Endothelial cell of umbilical vein (primary cell): ENCODE measurements at regions not wholly inside any gene's neighbourhood (a gene's known extent, or its start where the extent isn't known, plus 50 kb on each side); places are given as distances from the start of the nearest gene placed in this dataset.

Experiments used
- BruUV-seq: library from RNA; stranded (reverse); fragments of 400-500 nt; replicated peaks from 2 replicates; lab custom pipeline; 2021; lab: Mats Ljungman, UMichigan
- CTCF ChIA-PET: fragments of 300-600, 350-600 bp; sonication (Branson Sonifier 250); formaldehyde crosslinking; loops from one replicate; lab custom pipeline; 2021; ENCODE audit warnings: antibody characterized with exemption, inconsistent platforms; lab: Charles Lee
- POLR2A ChIA-PET: fragments of 300-600, 350-600 bp; sonication (Branson Sonifier 250); formaldehyde crosslinking; loops from one replicate; lab custom pipeline; 2021; ENCODE audit warnings: antibody characterized with exemption, inconsistent platforms; lab: Charles Lee
- DNase-seq: peaks from one replicate; pipeline ENCODE4 v3.0.0-alpha.2; 2011; ENCODE audit warnings: low read depth, low spot score
- FAIRE-seq: peaks from 2 replicates; lab custom pipeline; 2011; peaks lifted over from hg19 to GRCh38; lab: Jason Lieb, UNC
- H2AFZ ChIP-seq: 2 replicates; pipeline ENCODE4 v1.6.0; 2012; ENCODE audit warnings: low read depth, low read length, control low read depth, inconsistent platforms
- H3K27ac ChIP-seq: 2 replicates; pipeline ENCODE4 v1.5.1; 2011; ENCODE audit warnings: low read depth, mild to moderate bottlenecking, control low read depth, low read length, moderate library complexity; ENCODE audit not compliant: insufficient read depth
- H3K27me3 ChIP-seq, 2 experiments: 2 replicates each; pipeline versions ENCODE4 v1.6.0 to v1.6.1; 2011; ENCODE audit warnings: low read length in 2 of 2, mixed read lengths in 1 of 2; ENCODE audit not compliant: control insufficient read depth in 2 of 2, insufficient read depth in 2 of 2
- H3K36me3 ChIP-seq, 2 experiments: 2 replicates in 1 of 2; 3 replicates in 1 of 2; pipeline ENCODE4 v1.5.1; 2011; ENCODE audit warnings: low read length in 2 of 2, mild to moderate bottlenecking in 1 of 2, moderate library complexity in 1 of 2; ENCODE audit not compliant: control insufficient read depth in 2 of 2, insufficient read depth in 2 of 2; ENCODE audit errors: extremely low read depth in 1 of 2
- H3K4me1 ChIP-seq: 3 replicates; pipeline ENCODE4 v1.5.1; 2011; ENCODE audit warnings: mild to moderate bottlenecking, low read length; ENCODE audit not compliant: control insufficient read depth, insufficient read depth; ENCODE audit errors: extremely low read depth
- H3K4me2 ChIP-seq: 2 replicates; pipeline ENCODE4 v1.6.1; 2011; ENCODE audit warnings: low read length, control low read depth, mixed read lengths; ENCODE audit not compliant: insufficient read depth
- H3K4me3 ChIP-seq, 3 experiments: fragments of 200-600 bp in 1 of 3; sonication (generic), shearing (Covaris generic) in 1 of 3; replicated peaks in 1 of 3; 2 replicates each; pipeline ENCODE4 v1.5.1; 2011 to 2016; ENCODE audit warnings: control low read depth in 3 of 3, low read length in 3 of 3, mild to moderate bottlenecking in 2 of 3, inconsistent platforms in 1 of 3, low read depth in 1 of 3, moderate library complexity in 1 of 3; ENCODE audit not compliant: insufficient read depth in 1 of 3
- H3K79me2 ChIP-seq: 2 replicates; pipeline ENCODE4 v1.6.0; 2012; ENCODE audit warnings: low read length, inconsistent platforms; ENCODE audit not compliant: control insufficient read depth, insufficient read depth
- H3K9ac ChIP-seq: replicated peaks from 2 replicates; pipeline ENCODE3; 2011; ENCODE audit warnings: low read length, control low read depth; ENCODE audit not compliant: insufficient read depth; ENCODE audit errors: extremely low read depth
- H3K9me1 ChIP-seq: replicated peaks from 3 replicates; pipeline ENCODE4 v1.6.0; 2011; ENCODE audit warnings: mild to moderate bottlenecking, low read length; ENCODE audit not compliant: control insufficient read depth, insufficient read depth; ENCODE audit errors: extremely low read depth
- H3K9me3 ChIP-seq: replicated peaks from 2 replicates; pipeline ENCODE4 v1.5.1; 2012; ENCODE audit warnings: low read length, inconsistent platforms; ENCODE audit not compliant: control insufficient read depth, insufficient read depth
- H4K20me1 ChIP-seq: replicated peaks from 2 replicates; pipeline ENCODE3; 2011; ENCODE audit warnings: mild to moderate bottlenecking, low read length; ENCODE audit not compliant: control insufficient read depth, insufficient read depth; ENCODE audit errors: extremely low read depth
- CTCF ChIP-seq, 2 donors: IDR thresholded peaks; 1 replicate in 1 of 2; 2 replicates in 1 of 2; pipeline ENCODE4 v1.5.1; 2011; ENCODE audit warnings: low read length in 2 of 2, mild to moderate bottlenecking in 2 of 2, moderate library complexity in 2 of 2, control low read depth in 1 of 2, inconsistent platforms in 1 of 2, low read depth in 1 of 2; ENCODE audit not compliant: insufficient read depth in 1 of 2; ENCODE audit errors: extremely low read depth in 1 of 2
- FOS ChIP-seq: IDR thresholded peaks from 2 replicates; pipeline ENCODE4 v1.6.1; 2011; ENCODE audit warnings: mild to moderate bottlenecking, low read length, moderate library complexity, borderline replicate concordance; ENCODE audit not compliant: insufficient read depth
- GATA2 ChIP-seq: IDR thresholded peaks from 2 replicates; pipeline ENCODE4 v1.7.0; 2011; ENCODE audit warnings: low read depth, mild to moderate bottlenecking, moderate library complexity, mixed read lengths, low read length; ENCODE audit not compliant: insufficient read length, insufficient read depth
- JUN ChIP-seq: IDR thresholded peaks from 2 replicates; pipeline ENCODE4 v1.6.1; 2011; ENCODE audit warnings: borderline replicate concordance, low read depth; ENCODE audit not compliant: insufficient read length, insufficient read depth
- MYC ChIP-seq: IDR thresholded peaks from one replicate; pipeline ENCODE4 v1.6.1; 2011; ENCODE audit warnings: mild to moderate bottlenecking, low read depth, low read length
- POLR2A ChIP-seq: IDR thresholded peaks from 2 replicates; pipeline ENCODE4 v1.6.1; 2012; ENCODE audit warnings: low read depth, mild to moderate bottlenecking, control low read depth, low read length
- POLR2AphosphoS5 ChIP-seq: IDR thresholded peaks from 2 replicates; pipeline ENCODE4 v1.6.1; 2012; ENCODE audit warnings: low read depth, mild to moderate bottlenecking, control low read depth, low read length, moderate library complexity; ENCODE audit not compliant: insufficient read depth
- dilution Hi-C: fragments of 300-500 bp; cut with MboI; formaldehyde crosslinking; loops from one replicate; pipeline ENCODE4 v1.15.0; 2019; ENCODE audit warnings: low sequenced_read_pairs; ENCODE audit not compliant: extremely low pct_ligation_motif_present
- intact Hi-C: fragments of 100-400 bp; cut with micrococcal nuclease; formaldehyde crosslinking; loops from one replicate; pipeline ENCODE4 v1.10.0; 2022

- FAIRE-seq (no peak), DNase-seq (no peak)
- Histone ChIP-seq H3K9ac (no peak overlapping the region), H3K27me3 (peaks cover 0 to 2% of the 10 kb centered on the region in 2 experiments), H3K4me3 (no peak overlapping the region), H4K20me1 (no peaks in the 10 kb centered on the region), H3K9me3 (no peaks in the 10 kb centered on the region), H3K4me2 (no peak overlapping the region), H2AFZ (no peak overlapping the region), H3K27ac (no peak overlapping the region), H3K79me2 (no peaks in the 10 kb centered on the region), H3K9me1 (no peaks in the 10 kb centered on the region), H3K36me3 (no peaks in the 10 kb centered on the region), H3K4me1 (no peaks in the 10 kb centered on the region)
- no TSS peak for BruUV-seq
- intact Hi-C loops (no loop called here), dilution Hi-C loops (no loop called here)
- ChIA-PET POLR2A (no interaction called here), CTCF (no interaction called here)
- TF ChIP-seq JUN, result no peak
- TF ChIP-seq GATA2, result no peak
- TF ChIP-seq POLR2AphosphoS5, result no peak
- no peak for TF ChIP-seq CTCF (IDR thresholded peaks at IDR 0.05; ENCODE audit: extremely low read depth in 1 of 2, insufficient read depth in 1 of 2, low read depth in 1 of 2, low read length in 2 of 2)
Observed at GRCh38 chr10:44774676-44775401, 136.3 kb upstream of the TMEM72 start.

GRCh38 chr10:44775402-44775741, 135.8 kb upstream of the TMEM72 start:
- no peaks in the 10 kb centered on the region for H3K4me1 ChIP-seq
- H3K27ac ChIP-seq, result no peak overlapping the region
- H3K4me3 ChIP-seq, result no peak overlapping the region
- H3K79me2 ChIP-seq, result no peaks in the 10 kb centered on the region
- no peak for DNase-seq
- H3K27me3 ChIP-seq, result no peaks in the 10 kb centered on the region
- H4K20me1 ChIP-seq, result no peaks in the 10 kb centered on the region
- CTCF ChIA-PET, result no interaction called here
- intact Hi-C loops (no loop called here), dilution Hi-C loops (no loop called here)
- BruUV-seq, result no TSS peak
- no peak overlapping the region for H2AFZ ChIP-seq
- no peak overlapping the region for H3K4me2 ChIP-seq
- POLR2A ChIA-PET, result no interaction called here
- no peaks in the 10 kb centered on the region for H3K9me1 ChIP-seq
- H3K36me3 ChIP-seq, result no peaks in the 10 kb centered on the region
- no peak for FAIRE-seq
- no peaks in the 10 kb centered on the region for H3K9me3 ChIP-seq
- TF ChIP-seq FOS, result no peak
- TF ChIP-seq JUN, result no peak
- TF ChIP-seq MYC, result no peak
- TF ChIP-seq POLR2A, result no peak
- no peak for TF ChIP-seq CTCF (IDR thresholded peaks at IDR 0.05; ENCODE audit: extremely low read depth in 1 of 2, insufficient read depth in 1 of 2, low read depth in 1 of 2, low read length in 2 of 2)
- no peak overlapping the region for H3K9ac ChIP-seq
